Trophoblast cell (in vitro differentiated cells and primary cell): ENCODE measurements at regions not wholly inside any gene's neighbourhood (a gene's known extent, or its start where the extent isn't known, plus 50 kb on each side); places are given as distances from the start of the nearest gene placed in this dataset.

Experiments used
- DNase-seq, 2 donors: peaks; one replicate each; pipeline ENCODE4 v3.0.0-alpha.2; 2016
- H2AFZ ChIP-seq: 2 replicates; pipeline ENCODE4 v1.6.1; 2013; ENCODE audit warnings: low read length, moderate library complexity, mild to moderate bottlenecking; ENCODE audit not compliant: insufficient read depth, poor library complexity
- H2AK5ac ChIP-seq: 2 replicates; pipeline ENCODE4 v1.6.1; 2013; ENCODE audit warnings: mild to moderate bottlenecking, low read length
- H2BK120ac ChIP-seq: 2 replicates; pipeline ENCODE4 v1.6.1; 2013; ENCODE audit warnings: low read length, mild to moderate bottlenecking, moderate library complexity; ENCODE audit not compliant: insufficient read depth, poor library complexity
- H2BK12ac ChIP-seq: 2 replicates; pipeline ENCODE4 v1.6.1; 2013; ENCODE audit warnings: mild to moderate bottlenecking, low read length, moderate library complexity
- H2BK5ac ChIP-seq: 2 replicates; pipeline ENCODE4 v1.6.1; 2013; ENCODE audit warnings: low read length, low read depth, moderate library complexity, mild to moderate bottlenecking; ENCODE audit not compliant: poor library complexity
- H3K14ac ChIP-seq: 2 replicates; pipeline ENCODE4 v1.6.1; 2013; ENCODE audit warnings: mild to moderate bottlenecking, low read length
- H3K18ac ChIP-seq: 2 replicates; pipeline ENCODE4 v1.6.1; 2013; ENCODE audit warnings: mild to moderate bottlenecking, low read length
- H3K23ac ChIP-seq: 2 replicates; pipeline ENCODE4 v1.6.1; 2013; ENCODE audit warnings: low read length
- H3K27ac ChIP-seq: 2 replicates; pipeline ENCODE4 v1.5.1; 2013; ENCODE audit warnings: low read depth, mild to moderate bottlenecking, inconsistent platforms, low read length, moderate library complexity
- H3K27me3 ChIP-seq: 2 replicates; pipeline ENCODE4 v1.6.1; 2013; ENCODE audit warnings: inconsistent platforms, mild to moderate bottlenecking, low read length, moderate library complexity; ENCODE audit not compliant: insufficient read depth
- H3K36me3 ChIP-seq, 2 experiments: 1 replicate in 1 of 2; 2 replicates in 1 of 2; pipeline ENCODE4 v1.6.1; 2013; ENCODE audit warnings: low read length in 2 of 2, mild to moderate bottlenecking in 2 of 2, moderate library complexity in 1 of 2; ENCODE audit not compliant: insufficient read depth in 2 of 2, control insufficient read depth in 1 of 2
- H3K4ac ChIP-seq: 2 replicates; pipeline ENCODE4 v1.6.1; 2013; ENCODE audit warnings: low read depth, mild to moderate bottlenecking, low read length, moderate library complexity
- H3K4me1 ChIP-seq, 2 experiments: 1 replicate in 1 of 2; 2 replicates in 1 of 2; pipeline ENCODE4 v1.6.1; 2013; ENCODE audit warnings: low read length in 2 of 2, mild to moderate bottlenecking in 2 of 2, moderate library complexity in 1 of 2; ENCODE audit not compliant: insufficient read depth in 2 of 2, control insufficient read depth in 1 of 2
- H3K4me2 ChIP-seq: 2 replicates; pipeline ENCODE4 v1.6.1; 2013; ENCODE audit warnings: inconsistent platforms, mild to moderate bottlenecking, low read length, moderate library complexity
- H3K4me3 ChIP-seq: 2 replicates; pipeline ENCODE4 v1.5.1; 2013; ENCODE audit warnings: mild to moderate bottlenecking, low read depth, low read length, inconsistent platforms
- H3K79me1 ChIP-seq: one replicate; pipeline ENCODE4 v1.6.1; 2013; ENCODE audit warnings: low read length
- H3K79me2 ChIP-seq: 2 replicates; pipeline ENCODE4 v1.6.1; 2013; ENCODE audit warnings: low read length, mild to moderate bottlenecking; ENCODE audit not compliant: control insufficient read depth, insufficient read depth, poor library complexity
- H3K9ac ChIP-seq: 2 replicates; pipeline ENCODE4 v1.6.1; 2013; ENCODE audit warnings: mild to moderate bottlenecking, low read length
- H3K9me3 ChIP-seq: 2 replicates; pipeline ENCODE4 v1.6.1; 2013; ENCODE audit warnings: low read depth, mild to moderate bottlenecking, control low read depth, inconsistent platforms, low read length; ENCODE audit not compliant: insufficient read depth
- H4K12ac ChIP-seq: 2 replicates; pipeline ENCODE4 v1.6.1; 2013; ENCODE audit warnings: low read depth, mild to moderate bottlenecking, low read length, moderate library complexity
- H4K8ac ChIP-seq: 2 replicates; pipeline ENCODE4 v1.6.1; 2013; ENCODE audit warnings: low read depth, mild to moderate bottlenecking, low read length, moderate library complexity
- H4K91ac ChIP-seq: one replicate; pipeline ENCODE4 v1.6.1; 2013; ENCODE audit warnings: low read depth, mild to moderate bottlenecking, low read length, moderate library complexity
- WGBS: extraction: QIAGEN DNeasy Blood & Tissue Kit; methylation state at CpG from one replicate; pipeline ENCODE4 v1.1.7; 2013; ENCODE audit warnings: missing lambda C conversion rate; ENCODE audit not compliant: insufficient read length, insufficient coverage; ENCODE audit errors: extremely low coverage; 5-methylcytosine and 5-hydroxymethylcytosine counted together

DNA sequence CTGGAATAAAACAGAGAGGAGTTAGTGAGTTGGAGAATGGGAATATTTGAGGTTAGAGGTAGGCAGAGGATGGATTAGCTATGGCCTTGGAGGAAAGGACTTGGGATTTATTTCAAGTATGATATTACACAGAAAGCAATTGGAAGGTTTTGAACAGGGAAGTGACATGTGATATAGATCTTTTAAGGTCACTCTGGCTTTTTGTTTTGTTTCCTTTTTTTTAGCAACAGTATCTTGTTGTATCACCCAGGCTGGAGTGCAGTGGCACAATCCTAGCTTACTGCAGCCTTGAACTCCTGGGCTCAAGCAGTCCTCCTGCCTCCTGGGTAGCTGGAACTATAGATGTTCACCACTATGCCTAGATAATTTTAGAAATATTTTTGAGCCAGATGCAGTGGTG is 190.3 kb downstream of the UTRN start:
- Histone ChIP-seq H2BK120ac (no peak overlapping the region), H3K4ac (no peak overlapping the region), H4K12ac (no peak overlapping the region), H3K9ac (no peak overlapping the region), H3K9me3 (no peaks in the 10 kb centered on the region), H3K4me2 (no peak overlapping the region), H3K27me3 (no peaks in the 10 kb centered on the region), H3K79me2 (no peaks in the 10 kb centered on the region), H4K91ac (no peak overlapping the region), H2BK12ac (no peak overlapping the region), H3K23ac (no peak overlapping the region), H2AFZ (no peak overlapping the region), H4K8ac (no peak overlapping the region), H3K18ac (no peak overlapping the region), H2AK5ac (no peak overlapping the region), H2BK5ac (no peak overlapping the region), H3K14ac (no peak overlapping the region), H3K4me1 (no peaks in the 10 kb centered on the region), H3K36me3 (peaks cover 2 to 5% of the 10 kb centered on the region in 2 experiments), H3K79me1 (no peaks in the 10 kb centered on the region), H3K4me3 (no peak overlapping the region), H3K27ac (no peak overlapping the region)
- DNase-seq, result no peak

DNA sequence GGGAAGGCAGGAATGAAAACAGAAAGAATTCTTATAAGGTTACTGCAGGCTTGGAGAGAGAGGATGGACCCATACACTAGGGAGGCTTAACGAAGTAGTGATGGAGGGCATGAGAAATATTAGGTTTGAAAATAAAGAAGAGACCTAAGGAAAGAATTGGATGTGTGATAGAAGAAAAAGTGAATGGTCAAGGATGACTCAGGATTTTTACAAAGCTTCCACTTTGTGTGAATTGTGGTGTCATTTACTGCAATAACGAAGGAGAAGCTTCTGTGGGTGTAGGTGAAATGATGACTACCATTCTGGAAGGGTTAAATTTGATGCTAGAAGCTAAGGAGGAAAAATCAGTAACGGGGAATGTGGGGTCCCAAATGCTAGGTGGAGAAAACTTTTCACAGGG is 191.2 kb downstream of the UTRN start:
- Histone ChIP-seq H3K23ac (no peak overlapping the region), H3K18ac (no peak overlapping the region), H3K27me3 (no peaks in the 10 kb centered on the region), H4K91ac (no peak overlapping the region), H3K36me3 (peaks cover 2% of the 10 kb centered on the region in 2 experiments), H3K27ac (no peak overlapping the region), H3K14ac (no peak overlapping the region), H3K9ac (no peak overlapping the region), H2BK120ac (no peak overlapping the region), H3K4me2 (no peak overlapping the region), H3K9me3 (no peaks in the 10 kb centered on the region), H2AFZ (no peak overlapping the region), H4K8ac (no peak overlapping the region), H3K79me2 (no peaks in the 10 kb centered on the region), H4K12ac (no peak overlapping the region), H3K4ac (no peak overlapping the region), H3K4me1 (no peaks in the 10 kb centered on the region), H2AK5ac (no peak overlapping the region), H3K79me1 (no peaks in the 10 kb centered on the region), H3K4me3 (no peak overlapping the region), H2BK5ac (no peak overlapping the region), H2BK12ac (no peak overlapping the region)
- no CpG with 5 or more reads among the region's 3 CpGs for WGBS
- no peak for DNase-seq

DNA sequence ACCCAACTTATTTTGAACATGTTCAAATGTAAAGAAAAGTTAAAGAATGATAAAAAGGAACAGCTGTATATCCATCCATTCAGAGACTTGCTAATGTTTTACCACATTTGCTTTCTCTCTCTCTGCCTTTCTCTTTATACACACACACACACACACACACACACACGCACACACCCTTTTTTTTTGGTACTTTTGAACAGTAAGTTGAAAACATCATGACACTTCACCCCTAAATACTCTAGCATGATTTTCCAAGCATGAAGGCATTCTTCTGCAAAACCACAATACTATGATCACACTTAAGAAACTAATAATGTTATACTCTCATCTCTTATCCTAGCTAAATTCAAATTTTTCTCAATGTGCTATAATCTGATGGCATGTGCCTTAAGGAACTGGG is 192.3 kb downstream of the UTRN start:
- H3K14ac ChIP-seq, result no peak overlapping the region
- H3K4me2 ChIP-seq, result no peak overlapping the region
- no peaks in the 10 kb centered on the region for H3K79me1 ChIP-seq
- no peaks in the 10 kb centered on the region for H3K79me2 ChIP-seq
- H2BK5ac ChIP-seq, result no peak overlapping the region
- no peaks in the 10 kb centered on the region for H3K27me3 ChIP-seq
- H4K12ac ChIP-seq, result no peak overlapping the region
- H4K91ac ChIP-seq, result no peak overlapping the region
- WGBS, result no CpG with 5 or more reads among the region's 1 CpG
- H4K8ac ChIP-seq, result no peak overlapping the region
- no peak overlapping the region for H3K27ac ChIP-seq
- no peak overlapping the region for H3K4ac ChIP-seq
- no peaks in the 10 kb centered on the region for H3K4me1 ChIP-seq
- H3K23ac ChIP-seq, result no peak overlapping the region
- H3K9ac ChIP-seq, result no peak overlapping the region
- DNase-seq, result no peak
- H3K18ac ChIP-seq, result no peak overlapping the region
- H2BK120ac ChIP-seq, result no peak overlapping the region
- no peak overlapping the region for H2AK5ac ChIP-seq
- H2BK12ac ChIP-seq, result no peak overlapping the region
- no peak overlapping the region for H3K4me3 ChIP-seq
- peaks cover 2% of the 10 kb centered on the region in 2 experiments for H3K36me3 ChIP-seq
- H2AFZ ChIP-seq, result no peak overlapping the region
- no peaks in the 10 kb centered on the region for H3K9me3 ChIP-seq

DNA sequence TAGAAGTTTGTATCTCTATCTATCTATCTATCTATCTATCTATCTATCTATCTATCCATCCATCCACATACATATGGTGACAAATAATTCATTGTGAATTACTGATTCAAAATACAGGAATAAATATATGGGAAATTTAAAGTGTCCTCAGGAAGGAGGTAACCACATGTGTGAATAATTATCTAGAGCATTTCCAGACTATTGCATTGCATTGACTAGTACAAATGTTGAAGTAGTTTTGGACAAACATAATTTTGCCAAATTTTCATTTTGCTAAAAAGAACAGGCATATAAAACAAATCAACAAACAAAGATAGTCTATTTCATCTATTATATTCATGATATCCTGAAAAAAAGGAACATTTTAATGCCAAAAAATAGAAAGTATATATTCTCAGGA is 192.7 kb downstream of the UTRN start:
- Histone ChIP-seq H2BK12ac (no peak overlapping the region), H3K9me3 (no peaks in the 10 kb centered on the region), H3K79me1 (no peaks in the 10 kb centered on the region), H3K79me2 (no peaks in the 10 kb centered on the region), H2AFZ (no peak overlapping the region), H3K4me3 (no peak overlapping the region), H3K4me2 (no peak overlapping the region), H3K27ac (no peak overlapping the region), H3K4ac (no peak overlapping the region), H3K9ac (no peak overlapping the region), H3K4me1 (no peaks in the 10 kb centered on the region), H4K12ac (no peak overlapping the region), H4K8ac (no peak overlapping the region), H3K14ac (no peak overlapping the region), H2BK5ac (no peak overlapping the region), H2AK5ac (no peak overlapping the region), H3K27me3 (no peaks in the 10 kb centered on the region), H2BK120ac (no peak overlapping the region), H4K91ac (no peak overlapping the region), H3K36me3 (peaks cover 2% of the 10 kb centered on the region in 2 experiments), H3K18ac (no peak overlapping the region), H3K23ac (no peak overlapping the region)
- no peak for DNase-seq

DNA sequence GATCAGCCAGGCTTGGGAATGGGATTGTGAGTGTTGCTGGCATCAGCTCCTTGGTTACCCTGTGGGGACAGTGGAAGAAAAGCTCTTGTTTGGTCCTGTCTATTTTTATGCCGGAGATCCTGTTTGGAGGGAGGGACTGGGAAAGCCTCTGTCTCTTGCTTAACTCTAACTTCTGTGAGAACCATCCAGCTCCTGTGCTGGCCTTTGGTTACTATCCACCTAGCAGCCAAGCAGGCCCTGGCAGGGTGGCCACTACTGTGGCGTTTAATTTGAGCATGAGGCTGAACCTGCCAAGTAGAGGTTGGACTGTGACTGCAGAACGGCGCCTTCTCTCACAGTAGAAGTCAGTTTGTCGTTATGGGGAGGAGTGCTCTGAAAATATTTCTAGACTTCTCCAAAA is 193.3 kb downstream of the UTRN start:
- H2BK5ac ChIP-seq, result no peak overlapping the region
- no peak overlapping the region for H4K12ac ChIP-seq
- H3K4me3 ChIP-seq, result no peak overlapping the region
- no peak overlapping the region for H2AK5ac ChIP-seq
- no peaks in the 10 kb centered on the region for H3K79me2 ChIP-seq
- no peak overlapping the region for H3K4me2 ChIP-seq
- no peak overlapping the region for H3K4ac ChIP-seq
- no CpG with 5 or more reads among the region's 5 CpGs for WGBS
- no peak overlapping the region for H3K9ac ChIP-seq
- H3K27me3 ChIP-seq, result no peaks in the 10 kb centered on the region
- no peak overlapping the region for H3K18ac ChIP-seq
- H4K91ac ChIP-seq, result no peak overlapping the region
- H4K8ac ChIP-seq, result no peak overlapping the region
- H3K23ac ChIP-seq, result no peak overlapping the region
- no peak overlapping the region for H3K27ac ChIP-seq
- no peak overlapping the region for H3K14ac ChIP-seq
- no peak for DNase-seq
- H3K4me1 ChIP-seq, result no peaks in the 10 kb centered on the region
- no peak overlapping the region for H2BK120ac ChIP-seq
- no peaks in the 10 kb centered on the region for H3K9me3 ChIP-seq
- no peak overlapping the region for H2AFZ ChIP-seq
- H3K79me1 ChIP-seq, result no peaks in the 10 kb centered on the region
- H3K36me3 ChIP-seq, result peaks cover 2% of the 10 kb centered on the region in 2 experiments
- no peak overlapping the region for H2BK12ac ChIP-seq
